Ishikawa (cell line): ENCODE measurements at regions not wholly inside any gene's neighbourhood (a gene's known extent, or its start where the extent isn't known, plus 50 kb on each side); places are given as distances from the start of the nearest gene placed in this dataset.

Experiments
- CEBPB ChIP-seq: IDR thresholded peaks from 2 replicates; pipeline ENCODE4 v1.6.1; 2012
- CREB1 ChIP-seq: IDR thresholded peaks from 2 replicates; pipeline ENCODE4 v1.6.1; 2012; ENCODE audit warnings: low read depth
- EGR1 ChIP-seq: IDR thresholded peaks from 2 replicates; pipeline ENCODE4 v1.6.1; 2012
- EP300 ChIP-seq: IDR thresholded peaks from 2 replicates; pipeline ENCODE4 v1.6.1; 2012; ENCODE audit warnings: borderline replicate concordance
- FOXM1 ChIP-seq: IDR thresholded peaks from 2 replicates; pipeline ENCODE4 v1.6.1; 2012; ENCODE audit warnings: low read depth, borderline replicate concordance
- NFIC ChIP-seq: IDR thresholded peaks from 2 replicates; pipeline ENCODE4 v1.6.1; 2012
- RAD21 ChIP-seq: IDR thresholded peaks from 2 replicates; pipeline ENCODE4 v1.6.1; 2012; ENCODE audit warnings: low read depth
- TAF1 ChIP-seq: IDR thresholded peaks from 2 replicates; pipeline ENCODE4 v1.6.1; 2012; ENCODE audit warnings: low read depth, mild to moderate bottlenecking
- TCF12 ChIP-seq: IDR thresholded peaks from 2 replicates; pipeline ENCODE4 v1.6.1; 2012; ENCODE audit warnings: low read depth
- TEAD4 ChIP-seq: IDR thresholded peaks from 2 replicates; pipeline ENCODE4 v1.6.1; 2012
- YY1 ChIP-seq: IDR thresholded peaks from 2 replicates; pipeline ENCODE4 v1.6.1; 2012; ENCODE audit warnings: low read depth
- ZBTB7A ChIP-seq: IDR thresholded peaks from 2 replicates; pipeline ENCODE4 v1.6.1; 2012; ENCODE audit warnings: low read depth
- TF ChIP-seq, protein P1 (sequence below): IDR thresholded peaks from 2 replicates; pipeline ENCODE4 v1.6.1; 2012
- TF ChIP-seq, protein P2 (sequence below): IDR thresholded peaks from 2 replicates; pipeline ENCODE4 v1.6.1; 2012
- TF ChIP-seq, protein P3 (sequence below): IDR thresholded peaks from 2 replicates; pipeline ENCODE4 v1.6.1; 2012; ENCODE audit warnings: low read depth, mild to moderate bottlenecking

DNA sequence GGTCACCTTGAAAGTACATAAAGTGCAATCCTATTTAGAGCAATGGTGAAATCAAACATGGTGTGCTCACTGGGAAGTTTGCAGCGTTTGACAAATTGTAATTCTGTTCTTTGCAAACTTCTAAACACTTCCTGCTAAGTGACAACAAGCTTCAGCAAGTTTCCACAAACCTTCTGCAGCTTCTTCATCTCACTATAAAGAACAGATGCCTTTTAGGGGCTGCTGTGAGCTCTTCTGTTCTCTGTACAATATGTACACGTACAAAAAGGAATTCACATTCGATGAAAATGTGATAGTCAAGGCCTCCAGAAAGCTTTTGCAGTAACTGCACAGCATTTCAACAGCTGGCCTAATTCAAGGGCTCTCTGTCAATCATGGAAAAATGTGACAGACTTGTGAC lies 543.1 kb downstream of the CETN3 start:
- TF ChIP-seq FOXM1, result no peak
- TF ChIP-seq, protein P1, sequence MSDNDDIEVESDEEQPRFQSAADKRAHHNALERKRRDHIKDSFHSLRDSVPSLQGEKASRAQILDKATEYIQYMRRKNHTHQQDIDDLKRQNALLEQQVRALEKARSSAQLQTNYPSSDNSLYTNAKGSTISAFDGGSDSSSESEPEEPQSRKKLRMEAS, result no peak
- TF ChIP-seq EGR1, result no peak
- TF ChIP-seq, protein P2, sequence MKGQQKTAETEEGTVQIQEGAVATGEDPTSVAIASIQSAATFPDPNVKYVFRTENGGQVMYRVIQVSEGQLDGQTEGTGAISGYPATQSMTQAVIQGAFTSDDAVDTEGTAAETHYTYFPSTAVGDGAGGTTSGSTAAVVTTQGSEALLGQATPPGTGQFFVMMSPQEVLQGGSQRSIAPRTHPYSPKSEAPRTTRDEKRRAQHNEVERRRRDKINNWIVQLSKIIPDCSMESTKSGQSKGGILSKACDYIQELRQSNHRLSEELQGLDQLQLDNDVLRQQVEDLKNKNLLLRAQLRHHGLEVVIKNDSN, result no peak
- no peak for TF ChIP-seq CREB1

DNA sequence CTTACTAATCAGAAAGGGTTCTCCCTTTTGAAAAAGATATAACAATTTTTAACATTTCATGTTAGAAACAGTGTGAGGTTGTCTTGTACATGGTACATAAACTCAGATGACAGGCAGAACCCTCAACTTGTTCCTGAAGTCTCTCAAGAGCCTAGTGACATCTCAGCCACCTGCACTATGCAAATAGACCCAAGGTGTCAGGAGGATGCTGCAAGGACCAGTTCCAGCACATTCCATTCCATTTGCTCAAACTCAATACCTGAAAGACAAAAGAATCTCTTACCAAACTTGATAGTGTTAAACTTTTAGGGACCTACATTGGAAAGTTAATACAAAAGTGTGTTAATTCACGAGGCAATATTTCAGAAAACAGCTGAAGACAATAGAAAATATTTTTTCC lies 544.6 kb downstream of the CETN3 start:
- no peak for TF ChIP-seq TCF12
- TF ChIP-seq, protein P3, sequence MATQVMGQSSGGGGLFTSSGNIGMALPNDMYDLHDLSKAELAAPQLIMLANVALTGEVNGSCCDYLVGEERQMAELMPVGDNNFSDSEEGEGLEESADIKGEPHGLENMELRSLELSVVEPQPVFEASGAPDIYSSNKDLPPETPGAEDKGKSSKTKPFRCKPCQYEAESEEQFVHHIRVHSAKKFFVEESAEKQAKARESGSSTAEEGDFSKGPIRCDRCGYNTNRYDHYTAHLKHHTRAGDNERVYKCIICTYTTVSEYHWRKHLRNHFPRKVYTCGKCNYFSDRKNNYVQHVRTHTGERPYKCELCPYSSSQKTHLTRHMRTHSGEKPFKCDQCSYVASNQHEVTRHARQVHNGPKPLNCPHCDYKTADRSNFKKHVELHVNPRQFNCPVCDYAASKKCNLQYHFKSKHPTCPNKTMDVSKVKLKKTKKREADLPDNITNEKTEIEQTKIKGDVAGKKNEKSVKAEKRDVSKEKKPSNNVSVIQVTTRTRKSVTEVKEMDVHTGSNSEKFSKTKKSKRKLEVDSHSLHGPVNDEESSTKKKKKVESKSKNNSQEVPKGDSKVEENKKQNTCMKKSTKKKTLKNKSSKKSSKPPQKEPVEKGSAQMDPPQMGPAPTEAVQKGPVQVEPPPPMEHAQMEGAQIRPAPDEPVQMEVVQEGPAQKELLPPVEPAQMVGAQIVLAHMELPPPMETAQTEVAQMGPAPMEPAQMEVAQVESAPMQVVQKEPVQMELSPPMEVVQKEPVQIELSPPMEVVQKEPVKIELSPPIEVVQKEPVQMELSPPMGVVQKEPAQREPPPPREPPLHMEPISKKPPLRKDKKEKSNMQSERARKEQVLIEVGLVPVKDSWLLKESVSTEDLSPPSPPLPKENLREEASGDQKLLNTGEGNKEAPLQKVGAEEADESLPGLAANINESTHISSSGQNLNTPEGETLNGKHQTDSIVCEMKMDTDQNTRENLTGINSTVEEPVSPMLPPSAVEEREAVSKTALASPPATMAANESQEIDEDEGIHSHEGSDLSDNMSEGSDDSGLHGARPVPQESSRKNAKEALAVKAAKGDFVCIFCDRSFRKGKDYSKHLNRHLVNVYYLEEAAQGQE, result no peak
- TF ChIP-seq TAF1, result no peak
- TF ChIP-seq FOXM1, result no peak
- no peak for TF ChIP-seq EP300
- no peak for TF ChIP-seq YY1
- TF ChIP-seq NFIC, result no peak
- no peak for TF ChIP-seq TEAD4

DNA sequence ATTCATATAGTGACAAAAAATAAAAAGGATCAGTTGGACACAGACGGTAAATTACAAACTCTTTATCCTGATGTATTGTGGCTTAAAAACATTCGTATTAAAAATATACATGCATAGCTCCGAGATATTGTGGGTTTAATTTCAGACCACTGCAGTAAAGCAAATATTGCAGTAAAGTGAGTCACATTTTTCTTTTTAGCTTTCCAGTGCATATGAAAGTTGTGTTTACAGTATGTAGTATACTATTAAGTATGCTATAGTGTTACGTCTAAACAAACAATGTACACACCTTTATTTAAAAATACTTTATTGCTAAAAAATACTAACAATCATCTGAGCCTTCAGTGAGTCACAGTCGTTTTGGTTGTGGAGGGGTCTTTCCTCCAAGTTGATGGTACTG lies 551.8 kb downstream of the CETN3 start:
- no peak for TF ChIP-seq CREB1
- TF ChIP-seq, protein P3, result no peak
- no peak for TF ChIP-seq ZBTB7A
- TF ChIP-seq, protein P2, result no peak

DNA sequence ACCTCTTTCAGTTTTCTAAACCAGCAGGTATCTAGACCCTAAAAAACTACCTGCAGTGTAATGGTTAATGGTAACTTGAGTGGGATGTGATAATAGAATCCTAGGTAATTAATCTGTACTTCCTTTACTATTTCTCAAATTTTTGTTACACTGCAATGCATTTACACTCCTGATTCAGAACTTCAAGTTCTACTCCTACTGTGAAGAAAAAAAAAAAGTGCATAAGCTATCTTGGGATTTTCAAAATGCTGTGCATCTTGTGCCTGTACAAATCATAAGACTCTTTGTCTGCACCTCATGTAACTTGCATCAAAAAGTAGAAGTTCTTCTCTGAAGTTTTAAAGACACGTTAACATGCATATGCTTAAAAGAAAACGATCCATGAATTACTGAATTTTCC lies 554.1 kb downstream of the CETN3 start:
- TF ChIP-seq TEAD4 (no peak), RAD21 (no peak), NFIC (no peak), ZBTB7A (no peak), EGR1 (no peak), CREB1 (no peak)
- TF ChIP-seq, protein P2, result no peak
- TF ChIP-seq, protein P3, result no peak

DNA sequence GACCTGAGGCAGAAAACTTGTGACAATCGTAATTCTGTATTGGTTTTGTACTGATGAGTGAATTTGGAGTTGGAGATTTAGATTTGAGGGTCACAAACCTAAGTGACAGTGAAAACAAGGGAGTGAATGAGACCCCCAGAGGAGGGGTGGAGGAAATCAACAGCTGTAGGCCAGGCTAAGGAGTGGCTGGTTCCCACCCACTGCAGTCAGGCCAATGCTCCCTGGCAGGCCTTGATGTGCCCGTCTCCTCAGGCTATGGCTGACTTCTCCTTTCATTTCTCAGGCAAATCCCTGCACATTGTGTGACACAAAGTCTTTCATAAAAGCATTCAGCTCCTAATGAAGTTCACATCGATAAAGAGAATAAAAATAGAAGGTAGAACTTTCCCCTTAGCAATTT lies 557.6 kb downstream of the CETN3 start:
- TF ChIP-seq, protein P2, result no peak
- no peak for TF ChIP-seq EGR1
- TF ChIP-seq NFIC, result no peak
- TF ChIP-seq CEBPB, result no peak
- TF ChIP-seq, protein P1, result no peak
